Activated T-helper 2 cell treated with anti-CD3 and anti-CD28 coated beads, Interferon-gamma antibody, Interleukin-2, Interleukin-4, amounts not matched to agents 10 μg/mL and 5 μg/mL and 100 μg/mL, durations not matched to agents 14 hours and 24 hours and 36 hours (primary cell): ENCODE measurements at regions not wholly inside any gene's neighbourhood (a gene's known extent, or its start where the extent isn't known, plus 50 kb on each side); places are given as distances from the start of the nearest gene placed in this dataset.

Experiments
- DNase-seq: peaks from one replicate; pipeline ENCODE4 v3.0.0; 2021; ENCODE audit warnings: low spot score
- H3K27ac Mint-ChIP-seq: one replicate; pipeline ENCODE4 v1.8.0; 2021; ENCODE audit warnings: mixed read lengths
- H3K27me3 Mint-ChIP-seq: one replicate; pipeline ENCODE4 v1.8.0; 2021; ENCODE audit warnings: low read depth, mixed read lengths
- H3K36me3 Mint-ChIP-seq: one replicate; pipeline ENCODE4 v1.8.0; 2021; ENCODE audit warnings: low read depth, mixed read lengths
- H3K4me1 Mint-ChIP-seq: one replicate; pipeline ENCODE4 v1.8.0; 2021; ENCODE audit warnings: low read depth, mixed read lengths
- H3K4me3 Mint-ChIP-seq: one replicate; pipeline ENCODE4 v1.8.0; 2021; ENCODE audit warnings: low read depth, mild to moderate bottlenecking, moderate library complexity, mixed read lengths
- H3K9me3 Mint-ChIP-seq: one replicate; pipeline ENCODE4 v1.8.0; 2021; ENCODE audit warnings: mixed read lengths
- intact Hi-C: fragments of 100-400 bp; cut with micrococcal nuclease; formaldehyde crosslinking; loops from one replicate; pipeline ENCODE4 v1.15.1; 2023

- no peak overlapping the region for H3K4me3 Mint-ChIP-seq
- H3K4me1 Mint-ChIP-seq: no peaks in the 10 kb centered on the region
- DNase-seq: no peak
- peaks cover 8% of the 10 kb centered on the region for H3K9me3 Mint-ChIP-seq
- intact Hi-C loops: no loop called here
- H3K36me3 Mint-ChIP-seq: no peaks in the 10 kb centered on the region
- no peaks in the 10 kb centered on the region for H3K27me3 Mint-ChIP-seq
- H3K27ac Mint-ChIP-seq: no peak overlapping the region
Measured at GRCh38 chr12:67370979-67371378, 101.8 kb downstream of the CAND1 start.

- H3K27me3 Mint-ChIP-seq: peaks cover 3% of the 10 kb centered on the region
- intact Hi-C loops: no loop called here
- no peak overlapping the region for H3K27ac Mint-ChIP-seq
Measured at GRCh38 chr12:67377021-67377420, 107.9 kb downstream of the CAND1 start.

GRCh38 chr12:67377541-67377940 is 108.4 kb downstream of the CAND1 start:
- H3K4me3 Mint-ChIP-seq: no peak overlapping the region
- no peak overlapping the region for H3K27ac Mint-ChIP-seq
- H3K9me3 Mint-ChIP-seq: peaks cover 3% of the 10 kb centered on the region
- intact Hi-C loops: no loop called here
- peaks cover 3% of the 10 kb centered on the region for H3K27me3 Mint-ChIP-seq
- no peak for DNase-seq
- no peaks in the 10 kb centered on the region for H3K36me3 Mint-ChIP-seq
- H3K4me1 Mint-ChIP-seq: no peaks in the 10 kb centered on the region

More at GRCh38 chr12:67377021-67377420, 107.9 kb downstream of the CAND1 start:
- Mint-ChIP-seq H3K4me1 (no peaks in the 10 kb centered on the region), H3K36me3 (no peaks in the 10 kb centered on the region), H3K9me3 (peaks cover 8% of the 10 kb centered on the region), H3K4me3 (no peak overlapping the region)
- DNase-seq: no peak

GRCh38 chr12:67382241-67382871 is 113.2 kb downstream of the CAND1 start:
- DNase-seq: no peak
- Mint-ChIP-seq H3K27ac (no peak overlapping the region), H3K36me3 (no peaks in the 10 kb centered on the region), H3K4me3 (no peak overlapping the region), H3K27me3 (peaks cover 3% of the 10 kb centered on the region), H3K9me3 (no peaks in the 10 kb centered on the region), H3K4me1 (no peaks in the 10 kb centered on the region)
- intact Hi-C loops: no loop called here

- no peak for DNase-seq
- H3K36me3 Mint-ChIP-seq: no peaks in the 10 kb centered on the region
- no peak overlapping the region for H3K4me3 Mint-ChIP-seq
- no peak overlapping the region for H3K27ac Mint-ChIP-seq
- peaks cover 3% of the 10 kb centered on the region for H3K27me3 Mint-ChIP-seq
- H3K4me1 Mint-ChIP-seq: no peaks in the 10 kb centered on the region
- intact Hi-C loops: no loop called here
- H3K9me3 Mint-ChIP-seq: no peaks in the 10 kb centered on the region
Measured at GRCh38 chr12:67386869-67387565, 117.9 kb downstream of the CAND1 start.

- Mint-ChIP-seq H3K4me3 (no peak overlapping the region), H3K27ac (no peak overlapping the region), H3K27me3 (peaks cover 3% of the 10 kb centered on the region), H3K4me1 (no peaks in the 10 kb centered on the region), H3K9me3 (no peaks in the 10 kb centered on the region), H3K36me3 (no peaks in the 10 kb centered on the region)
- DNase-seq: no peak
- intact Hi-C loops: no loop called here
Measured at GRCh38 chr12:67388331-67389138, 119.4 kb downstream of the CAND1 start.

GRCh38 chr12:67390273-67390672 is 121.1 kb downstream of the CAND1 start:
- intact Hi-C loops: no loop called here
- Mint-ChIP-seq H3K4me1 (no peaks in the 10 kb centered on the region), H3K9me3 (no peaks in the 10 kb centered on the region), H3K27me3 (peaks cover 6% of the 10 kb centered on the region), H3K36me3 (no peaks in the 10 kb centered on the region), H3K4me3 (no peak overlapping the region), H3K27ac (no peak overlapping the region)
- no peak for DNase-seq

- intact Hi-C loops: no loop called here
- Mint-ChIP-seq H3K9me3 (no peaks in the 10 kb centered on the region), H3K27ac (no peak overlapping the region), H3K36me3 (no peaks in the 10 kb centered on the region), H3K27me3 (peaks cover 7% of the 10 kb centered on the region), H3K4me3 (no peak overlapping the region), H3K4me1 (no peaks in the 10 kb centered on the region)
- no peak for DNase-seq
Measured at GRCh38 chr12:67391034-67391433, 121.9 kb downstream of the CAND1 start.

GRCh38 chr12:67391656-67392055 is 122.5 kb downstream of the CAND1 start:
- H3K27ac Mint-ChIP-seq: no peak overlapping the region
- intact Hi-C loops: no loop called here
- peaks cover 7% of the 10 kb centered on the region for H3K27me3 Mint-ChIP-seq

GRCh38 chr12:67394550-67394949 is 125.4 kb downstream of the CAND1 start:
- Mint-ChIP-seq H3K9me3 (no peaks in the 10 kb centered on the region), H3K27me3 (peaks cover 7% of the 10 kb centered on the region), H3K27ac (no peak overlapping the region), H3K4me3 (no peak overlapping the region), H3K4me1 (no peaks in the 10 kb centered on the region), H3K36me3 (no peaks in the 10 kb centered on the region)
- intact Hi-C loops: no loop called here
- no peak for DNase-seq

More at GRCh38 chr12:67391656-67392055, 122.5 kb downstream of the CAND1 start:
- Mint-ChIP-seq H3K9me3 (no peaks in the 10 kb centered on the region), H3K36me3 (no peaks in the 10 kb centered on the region), H3K4me3 (no peak overlapping the region), H3K4me1 (no peaks in the 10 kb centered on the region)
- no peak for DNase-seq

GRCh38 chr12:67400742-67401141 is 131.6 kb downstream of the CAND1 start:
- no peaks in the 10 kb centered on the region for H3K27me3 Mint-ChIP-seq
- no peak for DNase-seq
- no peaks in the 10 kb centered on the region for H3K4me1 Mint-ChIP-seq
- peaks cover 4% of the 10 kb centered on the region for H3K9me3 Mint-ChIP-seq
- no peak overlapping the region for H3K27ac Mint-ChIP-seq
- H3K4me3 Mint-ChIP-seq: no peak overlapping the region
- intact Hi-C loops: no loop called here
- no peaks in the 10 kb centered on the region for H3K36me3 Mint-ChIP-seq

- intact Hi-C loops: no loop called here
- DNase-seq: no peak
- no peaks in the 10 kb centered on the region for H3K36me3 Mint-ChIP-seq
- no peak overlapping the region for H3K27ac Mint-ChIP-seq
- no peak overlapping the region for H3K4me3 Mint-ChIP-seq
- H3K27me3 Mint-ChIP-seq: no peaks in the 10 kb centered on the region
- peaks cover 8% of the 10 kb centered on the region for H3K9me3 Mint-ChIP-seq
- no peaks in the 10 kb centered on the region for H3K4me1 Mint-ChIP-seq
Measured at GRCh38 chr12:67410246-67410645, 141.1 kb downstream of the CAND1 start.

GRCh38 chr12:67410667-67411067 is 141.5 kb downstream of the CAND1 start:
- Mint-ChIP-seq H3K27me3 (no peaks in the 10 kb centered on the region), H3K4me1 (no peaks in the 10 kb centered on the region), H3K27ac (no peak overlapping the region), H3K36me3 (no peaks in the 10 kb centered on the region), H3K9me3 (peaks cover 4% of the 10 kb centered on the region), H3K4me3 (no peak overlapping the region)
- no peak for DNase-seq
- intact Hi-C loops: no loop called here
